G401.6 (cell line): ENCODE measurements at regions not wholly inside any gene's neighbourhood (a gene's known extent, or its start where the extent isn't known, plus 50 kb on each side); places are given as distances from the start of the nearest gene placed in this dataset.

ENCODE experiments used
- FAIRE-seq: peaks from 2 replicates; lab custom pipeline; 2012; peaks lifted over from hg19 to GRCh38; lab: Jason Lieb, UNC

DNA sequence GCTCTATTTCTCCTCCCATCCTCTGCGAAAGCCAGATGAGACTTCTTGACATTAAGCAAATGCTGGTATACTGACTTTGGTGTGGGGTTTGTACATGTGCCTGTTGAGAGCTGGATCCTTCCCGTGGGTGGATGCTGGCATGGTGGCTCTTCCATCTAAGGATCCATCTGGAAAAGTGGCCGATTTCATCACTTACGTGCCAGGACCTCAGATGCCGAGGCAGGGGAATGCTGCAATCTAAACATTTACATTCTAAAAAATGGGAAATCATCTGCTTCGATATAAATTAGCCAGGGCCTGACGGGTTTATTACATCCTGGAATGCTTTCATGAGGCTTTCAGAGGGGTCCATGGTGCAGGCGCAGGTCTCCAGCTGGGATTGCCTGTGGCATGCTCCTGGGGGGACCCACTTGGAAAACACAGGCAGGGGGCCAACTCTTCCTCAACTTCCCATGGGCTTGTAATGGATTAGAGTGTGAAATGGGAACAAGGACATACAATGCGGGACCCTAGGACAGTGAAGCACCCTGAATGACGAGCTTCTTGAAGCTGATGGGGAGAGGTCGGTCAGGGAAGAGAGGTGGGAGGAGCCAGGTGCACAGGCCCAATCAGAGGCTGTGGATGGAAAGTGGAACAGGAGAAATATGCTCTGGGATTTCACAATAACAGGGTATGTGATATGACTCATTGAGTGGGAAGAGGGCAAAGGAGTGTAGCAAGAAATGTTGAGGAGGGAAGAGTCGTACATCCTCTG lies 105.5 kb upstream of the PITX1 start:
- FAIRE-seq = no peak

DNA sequence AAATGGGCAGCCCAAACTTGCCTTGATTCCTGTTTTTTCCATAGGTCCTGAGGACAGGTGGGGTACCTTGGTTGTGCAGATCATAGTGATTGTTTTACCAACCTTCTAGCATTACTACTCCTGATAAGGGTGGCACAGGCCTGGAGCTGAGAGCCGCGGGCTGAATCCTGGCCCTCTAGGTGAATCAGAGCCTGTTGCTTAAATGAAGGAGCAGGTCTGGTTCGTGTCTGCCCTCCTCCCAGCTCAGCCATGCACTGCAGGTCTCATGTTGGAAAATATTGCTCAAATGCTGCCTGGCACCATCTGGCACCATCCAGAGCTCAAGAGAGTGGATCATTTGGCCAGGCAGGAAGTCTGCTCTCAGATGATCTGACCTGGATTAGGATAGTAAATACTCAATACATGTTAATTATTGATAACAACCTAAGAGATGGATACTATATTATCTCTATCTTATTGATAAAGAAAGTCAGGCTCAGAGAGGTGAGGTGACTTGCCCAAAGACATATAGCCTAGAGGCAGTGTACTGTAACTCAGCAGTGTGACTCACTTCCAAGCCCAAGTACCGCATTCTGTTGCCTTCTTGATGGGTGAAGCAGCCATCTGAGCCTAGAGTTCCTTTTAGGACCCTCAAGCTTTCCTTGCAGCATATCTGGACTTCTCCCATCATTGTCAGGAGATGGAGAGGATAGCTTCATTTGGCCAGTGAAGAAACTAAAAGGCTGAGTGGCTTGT lies 104.3 kb upstream of the PITX1 start:
- no peak for FAIRE-seq

DNA sequence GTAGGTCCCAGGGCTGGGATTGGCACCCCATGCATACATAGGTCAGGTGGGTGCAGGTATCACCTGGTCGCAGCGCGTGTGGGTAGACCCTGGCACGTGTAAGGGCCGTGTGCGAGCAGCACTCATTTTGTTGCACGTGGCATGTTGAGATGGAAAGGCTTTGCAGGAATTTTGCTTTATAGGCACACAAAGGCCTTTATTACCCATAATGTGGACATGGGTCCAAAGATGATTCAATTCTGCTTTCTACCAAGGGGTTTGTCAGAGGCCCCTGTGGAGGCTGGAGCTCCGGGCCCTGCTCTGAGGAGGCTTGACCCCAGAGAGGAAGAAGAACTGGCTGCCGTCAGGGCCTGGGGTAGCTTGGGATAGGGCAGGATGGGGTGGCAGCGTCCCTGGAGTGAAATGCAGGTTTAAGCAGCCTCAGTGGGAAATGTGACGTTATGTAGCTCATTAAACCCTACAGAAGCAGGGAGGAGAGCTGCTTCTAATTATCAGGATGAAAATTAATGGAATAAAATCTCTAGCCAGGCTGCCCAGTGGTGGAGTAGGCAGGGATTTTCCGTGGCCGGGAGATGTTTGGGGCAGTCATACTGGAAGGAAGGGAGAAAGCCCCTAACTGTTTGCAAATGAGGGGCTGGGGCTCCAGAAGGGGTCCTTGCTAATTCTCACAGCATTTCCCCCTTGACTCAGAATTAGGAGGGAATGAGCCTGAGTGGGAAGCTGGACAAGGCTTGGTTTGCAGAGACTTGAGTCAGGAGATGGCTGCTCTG lies 103.3 kb upstream of the PITX1 start:
- FAIRE-seq = no peak

DNA sequence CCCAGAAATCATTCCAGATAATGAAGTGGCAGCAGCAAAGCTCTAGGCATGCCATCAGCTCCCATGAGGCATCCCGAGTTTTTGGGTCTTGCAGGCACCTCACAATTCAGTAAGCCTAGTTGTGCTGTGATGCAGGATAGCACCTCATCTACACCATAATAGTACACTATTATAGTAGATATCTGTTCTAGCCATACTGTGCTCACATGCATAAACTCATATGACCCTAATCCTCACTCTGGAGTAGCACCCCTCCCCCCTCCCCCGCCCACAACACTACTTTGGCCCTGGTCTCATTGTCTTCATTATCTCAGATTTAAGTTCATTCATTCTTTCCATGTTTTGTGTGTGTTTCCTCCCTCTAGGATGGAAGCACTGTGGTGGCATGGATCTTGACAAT lies 102.5 kb upstream of the PITX1 start:
- no peak for FAIRE-seq

DNA sequence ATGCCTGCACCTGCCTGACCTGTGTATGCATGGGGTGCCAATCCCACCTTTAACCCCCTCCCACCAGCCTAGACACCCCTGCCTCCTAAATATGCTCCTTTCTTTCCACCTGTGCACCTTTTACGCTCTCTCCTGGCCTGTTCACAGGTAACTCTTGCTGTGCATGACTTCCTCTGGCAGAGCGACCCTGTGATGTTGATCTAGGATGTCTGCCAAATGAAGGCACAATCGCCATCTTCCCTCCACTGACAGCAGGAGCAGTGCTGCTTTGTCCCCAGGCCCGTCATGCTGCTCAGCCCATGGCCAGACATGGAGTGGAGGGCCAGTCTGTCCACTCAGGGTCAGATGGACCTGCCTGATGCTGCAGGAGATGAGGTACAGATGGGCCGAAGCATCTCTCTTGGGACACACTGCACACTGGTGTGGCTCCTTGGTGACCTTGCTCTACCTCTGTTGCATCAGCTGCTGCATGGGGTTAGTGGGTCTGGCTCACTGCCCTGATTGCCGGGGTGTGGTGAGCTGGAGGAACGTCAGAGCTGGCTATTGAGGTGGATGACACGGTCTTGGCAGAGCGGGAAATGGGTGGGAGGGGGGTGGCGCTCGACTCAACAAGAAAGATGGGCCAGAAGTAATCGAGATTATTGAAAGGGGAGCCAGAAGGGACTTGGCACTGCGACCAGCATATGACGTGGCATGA lies 101.7 kb upstream of the PITX1 start:
- no peak for FAIRE-seq

DNA sequence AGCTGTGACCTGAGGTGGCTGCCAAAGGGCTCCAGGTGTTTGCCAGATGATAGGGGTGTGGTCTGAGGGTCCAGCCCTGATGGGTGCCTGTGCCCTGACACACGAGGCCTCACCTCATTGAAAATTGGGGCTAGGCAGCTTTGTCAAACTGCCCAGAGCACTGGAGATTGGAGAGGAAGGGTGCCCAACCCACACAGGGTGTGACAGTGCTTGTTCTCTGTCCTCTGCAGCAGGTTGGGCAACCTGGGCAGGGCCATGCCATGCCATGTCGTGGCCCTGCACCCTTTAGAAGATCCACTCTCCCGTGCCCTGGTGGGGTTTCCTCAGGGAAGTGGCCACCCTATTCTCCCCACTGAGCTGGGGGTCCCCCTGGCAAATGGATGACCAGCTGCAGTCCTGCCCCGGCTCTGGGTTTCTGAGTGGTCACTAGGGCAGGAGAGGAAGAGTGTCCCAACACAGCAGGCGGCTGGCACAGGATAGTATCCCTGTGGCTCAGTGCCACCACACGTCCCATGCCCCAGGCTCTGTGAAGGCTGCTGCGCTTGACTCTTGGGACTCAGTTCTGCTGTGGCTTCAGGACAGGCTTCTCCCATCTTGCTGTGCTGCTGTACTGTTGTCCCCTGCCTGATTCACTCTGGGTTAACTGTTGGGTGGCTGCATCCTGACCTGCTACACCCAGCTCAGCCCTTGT lies 100.8 kb upstream of the PITX1 start:
- no peak for FAIRE-seq

DNA sequence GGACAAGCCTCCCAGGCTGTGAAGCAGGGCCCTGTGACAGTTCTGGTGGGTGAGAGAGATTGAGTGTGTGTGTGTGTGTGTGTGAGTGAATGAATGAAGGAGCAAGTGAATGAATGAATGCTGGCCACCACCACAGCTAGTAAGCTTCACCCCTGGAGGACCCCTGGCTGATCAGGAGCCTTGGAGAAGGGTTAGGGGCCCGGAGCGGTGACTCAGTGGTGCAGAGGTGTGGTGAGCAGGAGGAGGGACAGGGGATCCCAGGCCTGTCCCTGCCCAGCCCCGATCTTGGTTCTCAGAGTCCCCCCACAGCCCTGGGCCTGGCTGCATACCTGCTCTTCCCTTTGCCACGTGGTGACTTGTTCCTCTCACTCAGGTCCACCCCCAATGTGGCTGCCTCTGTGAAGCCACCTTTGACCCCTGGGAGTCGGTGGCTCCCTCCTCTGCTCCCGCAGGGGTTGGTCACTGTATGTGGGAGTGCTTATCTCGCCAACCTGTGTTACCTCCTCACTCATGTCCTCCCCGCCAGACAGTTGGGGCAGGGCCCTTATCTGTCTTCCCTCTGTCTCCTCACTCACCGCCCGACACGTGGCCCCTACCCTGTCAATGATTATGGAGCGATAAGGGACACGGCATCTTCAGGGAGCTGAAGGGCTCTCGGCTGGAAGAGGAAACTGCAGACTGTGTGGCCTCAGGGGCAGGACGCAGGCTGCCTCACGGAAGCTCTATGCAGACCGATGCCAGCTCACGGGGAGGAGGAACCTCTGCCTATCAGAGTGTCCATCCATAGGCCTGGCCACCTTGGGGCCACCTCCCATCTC lies 99.9 kb upstream of the PITX1 start:
- no peak for FAIRE-seq

DNA sequence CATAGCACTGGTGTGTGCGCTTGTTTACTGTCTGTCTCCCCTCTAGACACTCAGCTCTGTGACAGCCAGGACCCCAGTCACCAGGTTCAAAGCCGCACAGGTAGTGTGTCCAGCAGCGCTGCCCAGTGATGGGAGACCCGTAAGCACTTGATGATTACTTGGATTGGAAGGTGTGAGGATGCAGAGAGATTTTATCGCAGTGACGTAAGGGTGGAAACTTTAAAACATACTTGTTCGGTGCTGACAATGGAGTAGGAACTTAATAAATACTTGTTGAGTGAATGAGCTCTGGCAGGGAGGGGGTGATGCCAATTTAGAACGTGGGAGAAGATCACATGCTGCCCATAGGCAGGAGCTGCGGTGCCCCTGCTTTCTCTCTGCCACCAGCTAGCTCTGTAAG lies 99.2 kb upstream of the PITX1 start:
- FAIRE-seq = no peak

DNA sequence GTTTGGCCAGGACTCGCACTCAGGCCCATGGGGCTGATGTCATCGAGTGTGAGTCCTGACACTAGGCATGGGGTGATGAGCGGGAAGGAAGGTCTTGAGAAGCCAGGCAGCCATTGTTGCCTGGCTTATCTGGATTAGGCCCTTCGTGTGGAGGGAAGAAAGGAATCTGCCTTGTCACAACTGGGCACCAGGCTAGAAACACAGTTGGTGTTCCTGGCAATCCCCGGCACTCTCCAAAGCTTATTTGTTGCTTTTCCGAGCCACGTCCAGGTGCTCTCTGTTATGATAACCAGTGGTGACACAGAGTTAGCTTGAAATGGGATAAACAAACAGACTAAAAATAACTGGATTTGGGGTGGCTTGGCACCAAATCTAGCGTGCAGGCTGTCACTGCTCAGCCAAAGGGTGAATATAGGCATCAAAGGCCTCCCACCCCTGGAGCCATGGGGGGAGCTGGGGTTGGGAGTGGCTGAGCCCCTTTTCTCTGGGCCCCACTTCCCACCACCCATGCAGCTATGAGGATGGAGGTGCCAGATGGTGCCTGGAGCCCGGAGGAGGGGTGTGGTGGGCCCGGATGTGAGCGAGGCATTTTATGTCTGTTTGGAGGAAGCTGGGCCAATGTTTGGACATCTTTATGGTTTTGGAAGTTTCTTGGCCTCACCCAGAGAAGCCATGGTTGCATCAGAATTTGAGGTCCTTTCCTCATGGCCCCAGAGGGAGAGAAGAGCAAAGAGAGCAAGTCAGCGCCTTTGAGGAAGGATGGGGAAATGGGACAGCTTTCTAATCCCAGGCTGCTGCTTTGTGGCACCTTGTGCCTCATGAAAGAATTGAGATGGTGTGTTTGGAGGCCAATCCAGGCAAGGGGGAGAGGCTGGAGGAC lies 98.0 kb upstream of the PITX1 start:
- no peak for FAIRE-seq

DNA sequence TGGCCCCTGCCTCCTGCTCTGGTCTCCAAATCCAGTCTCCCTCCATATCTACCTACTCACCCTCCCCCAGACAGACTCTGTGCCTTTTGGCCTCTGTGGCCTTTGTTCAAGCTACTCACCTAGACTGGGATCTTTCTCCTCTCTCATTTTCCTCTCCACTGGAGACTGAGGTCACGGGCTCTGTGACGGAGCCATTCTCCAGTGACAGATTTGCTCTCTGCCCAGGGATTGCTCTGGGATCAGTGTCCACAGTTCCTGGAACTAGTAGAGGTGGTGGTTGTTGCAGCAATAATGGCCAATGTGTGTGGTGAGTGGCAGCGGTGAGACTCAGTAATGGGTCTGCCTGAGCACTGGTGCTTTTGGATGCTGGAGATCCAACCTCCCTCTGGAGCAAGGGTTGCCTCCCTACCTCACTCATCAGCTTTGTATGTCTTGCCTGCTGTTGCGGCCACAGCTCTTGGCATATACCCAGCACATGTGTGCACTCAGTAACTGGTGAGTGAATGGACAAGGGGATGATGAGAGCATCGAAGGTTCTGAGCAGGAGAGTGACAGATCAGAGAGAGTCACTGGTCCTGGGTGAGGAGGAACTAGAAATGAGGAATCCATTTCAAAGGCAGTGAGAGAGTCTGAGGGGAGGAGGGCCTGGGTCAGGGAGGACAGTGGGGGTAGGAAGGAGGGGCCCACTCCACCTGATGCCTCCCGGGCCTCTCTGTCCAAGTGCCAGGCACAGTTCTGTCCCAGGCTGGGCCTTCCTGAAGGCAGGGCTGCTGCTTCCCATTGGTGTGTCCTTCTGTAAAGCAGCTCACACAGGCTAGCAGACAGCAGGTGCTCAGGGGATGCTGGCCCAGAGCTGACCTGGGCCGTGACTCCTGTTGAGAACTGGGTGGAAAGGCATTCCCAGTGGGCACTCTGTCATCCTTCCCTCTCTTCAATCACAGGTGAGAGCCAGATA lies 96.5 kb upstream of the PITX1 start:
- FAIRE-seq = no peak

DNA sequence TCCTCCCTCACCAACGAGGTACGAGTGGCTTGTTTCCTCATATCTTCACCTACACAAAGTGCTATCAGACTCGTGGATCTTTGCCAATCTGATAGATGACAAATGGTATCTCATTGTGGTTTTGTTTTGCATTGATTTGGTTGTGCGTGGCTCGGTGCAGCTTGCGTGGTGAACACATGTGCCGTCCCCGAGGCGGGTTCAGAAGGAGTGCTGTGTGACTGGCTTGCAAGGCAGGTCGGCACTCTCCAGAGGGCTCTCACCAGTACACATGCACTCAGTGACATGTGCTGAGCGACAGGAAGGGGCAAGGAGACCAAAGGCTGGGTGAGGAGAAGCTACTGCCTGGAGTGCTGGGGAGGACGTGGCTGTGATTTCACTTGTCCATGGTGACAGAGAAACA lies 95.3 kb upstream of the PITX1 start:
- FAIRE-seq = no peak

DNA sequence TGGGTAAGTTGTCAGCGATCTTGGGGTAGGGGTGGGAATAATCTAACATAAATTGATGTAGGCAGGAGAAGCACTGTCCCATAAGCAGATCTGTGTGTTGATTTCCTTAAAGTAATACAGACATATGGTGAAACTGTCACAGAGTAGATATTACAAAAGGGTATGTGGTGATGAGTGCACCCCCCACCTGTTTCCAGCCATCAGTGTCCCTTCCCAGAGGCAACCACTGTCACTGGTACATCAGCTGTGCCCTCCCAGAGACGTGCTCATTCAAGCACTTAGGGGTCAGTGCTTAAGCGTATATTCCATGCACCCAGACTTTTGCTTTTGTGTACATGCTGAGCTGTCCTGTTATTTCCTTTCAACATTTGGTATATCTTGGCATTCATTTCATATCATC lies 94.3 kb upstream of the PITX1 start:
- no peak for FAIRE-seq

DNA sequence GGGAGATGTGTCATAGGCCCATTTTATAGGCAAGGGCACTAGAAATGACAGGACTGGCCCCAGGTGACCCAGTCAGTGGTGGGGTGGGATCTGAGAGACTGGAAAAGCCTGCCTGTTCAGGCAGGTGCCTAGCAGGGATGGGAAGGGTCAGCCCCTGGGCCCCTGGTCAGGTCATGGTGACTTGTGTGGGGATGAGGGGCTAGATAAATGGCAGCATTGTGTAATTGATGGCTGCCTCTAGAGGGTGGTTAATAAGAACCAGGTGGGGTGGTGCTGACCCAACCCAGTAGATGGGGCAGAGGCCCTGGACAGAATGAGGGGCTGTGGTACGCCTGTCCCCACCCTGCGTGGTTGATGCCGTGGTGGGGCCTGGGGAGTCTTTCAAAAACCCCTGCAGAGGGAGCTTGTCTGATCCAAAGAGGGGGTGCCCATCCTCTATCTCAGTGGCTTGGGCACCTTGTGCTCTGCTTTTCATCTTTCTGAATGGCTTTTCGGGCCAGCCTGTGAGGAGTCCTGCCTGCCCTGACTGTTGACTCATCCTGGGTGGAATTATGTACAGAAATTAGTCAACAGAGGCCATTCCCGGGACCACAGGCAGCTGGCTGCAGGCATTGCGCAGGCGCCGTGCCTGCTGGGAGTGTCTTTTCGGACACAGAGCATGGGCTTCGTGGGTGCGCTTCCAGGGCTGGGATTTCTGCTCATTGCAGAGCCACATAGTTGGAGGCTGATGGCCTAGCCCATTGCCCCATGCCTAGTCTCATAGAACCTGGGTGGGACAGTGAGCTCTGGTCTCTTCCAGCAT lies 93.6 kb upstream of the PITX1 start:
- FAIRE-seq = no peak

DNA sequence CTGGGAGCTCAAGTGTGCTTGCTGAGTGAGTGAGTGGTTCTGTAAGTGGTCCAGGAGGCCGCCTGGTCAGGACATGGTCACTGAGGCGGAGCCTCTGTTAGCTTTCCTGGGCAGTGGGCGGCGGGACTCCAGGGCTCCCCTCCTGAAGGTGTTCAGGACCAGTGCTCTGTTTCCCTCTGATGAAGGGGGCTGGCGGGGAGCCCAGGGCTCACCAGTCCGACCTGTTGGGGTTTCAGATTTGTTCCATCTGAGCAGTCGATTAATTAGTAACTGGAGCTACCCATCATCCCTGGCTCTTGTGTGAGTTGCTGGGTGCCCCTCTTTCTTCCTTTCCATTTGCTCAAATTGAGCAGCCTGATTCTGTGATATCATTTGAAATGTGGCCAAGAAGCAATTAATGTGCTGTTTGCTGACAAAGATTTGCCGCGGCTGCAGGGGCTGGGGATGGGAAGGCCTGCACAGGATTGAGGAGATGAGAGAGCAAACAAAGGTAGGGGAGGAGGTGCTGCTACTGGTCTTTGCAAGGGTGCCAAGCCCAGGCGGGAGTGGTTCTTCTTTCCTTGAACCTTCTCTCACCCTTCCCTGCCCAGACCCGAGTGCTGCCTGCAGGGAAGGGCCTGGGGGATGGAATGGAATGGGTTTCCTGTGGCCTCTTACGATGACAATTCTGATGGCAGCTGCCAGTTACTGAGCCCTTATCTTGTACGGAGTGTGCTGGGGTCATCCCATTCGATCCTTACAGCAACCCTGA lies 92.8 kb upstream of the PITX1 start:
- no peak for FAIRE-seq

DNA sequence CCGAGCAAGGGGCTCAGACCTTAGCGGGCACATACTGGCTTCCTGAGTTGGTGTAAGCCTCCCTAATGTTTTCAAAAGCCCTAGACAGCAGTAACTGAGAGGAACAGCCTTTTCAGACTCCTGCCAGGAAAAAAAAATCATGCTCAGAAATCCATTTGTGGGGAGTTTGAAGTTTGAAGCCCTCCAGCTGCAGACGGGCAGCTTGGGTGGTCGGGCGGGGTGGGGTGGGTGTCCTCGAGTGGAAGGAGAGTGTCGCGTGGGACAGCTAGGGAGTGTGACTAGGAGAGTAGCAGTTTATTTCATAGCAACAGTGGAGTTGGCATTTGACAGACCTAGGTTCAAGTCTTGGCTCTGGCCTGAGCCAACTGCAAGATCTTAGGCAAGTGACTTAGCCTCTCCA lies 90.7 kb upstream of the PITX1 start:
- no peak for FAIRE-seq

DNA sequence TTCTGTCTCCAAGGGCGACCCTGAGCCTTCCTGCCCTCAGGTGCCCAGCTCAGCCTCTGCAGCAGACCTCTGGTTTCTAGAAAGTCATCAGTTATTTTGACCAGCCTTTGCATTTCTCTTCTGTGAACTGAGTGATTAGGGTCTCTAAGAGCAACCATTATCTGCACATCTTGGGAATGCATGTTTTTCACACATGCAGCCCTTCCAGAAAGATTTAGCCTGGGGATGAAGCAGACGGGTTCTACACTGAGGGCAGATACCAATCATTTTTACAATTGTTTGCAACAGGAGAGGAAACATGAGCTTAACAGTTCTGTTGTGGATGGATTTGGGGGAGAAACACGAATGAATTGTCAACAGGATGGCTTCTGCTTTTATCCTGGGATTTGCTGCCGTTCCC lies 90.1 kb upstream of the PITX1 start:
- FAIRE-seq = no peak

DNA sequence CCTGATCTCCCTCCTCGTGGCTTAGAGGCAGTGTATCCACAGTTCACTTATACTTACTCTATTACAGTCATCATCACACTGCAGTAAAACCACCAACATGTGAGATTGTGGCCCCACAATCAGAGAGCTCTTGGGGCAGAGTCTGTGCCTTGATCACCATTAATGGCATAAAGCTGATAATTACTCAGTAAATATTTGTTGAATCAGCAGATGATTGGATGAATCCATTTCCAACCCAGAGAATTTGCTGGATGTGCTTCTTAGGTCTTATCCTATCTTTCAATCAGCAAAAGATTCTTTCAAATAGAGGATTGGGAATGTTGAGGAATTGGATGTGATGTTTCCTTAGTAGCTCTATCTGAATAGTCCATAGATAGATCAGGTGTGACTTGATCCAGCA lies 88.8 kb upstream of the PITX1 start:
- FAIRE-seq = no peak
